ENCODE measurements at regions not wholly inside any gene's neighbourhood (a gene's known extent, or its start where the extent isn't known, plus 50 kb on each side); places are given as distances from the start of the nearest gene placed in this dataset.

DNA sequence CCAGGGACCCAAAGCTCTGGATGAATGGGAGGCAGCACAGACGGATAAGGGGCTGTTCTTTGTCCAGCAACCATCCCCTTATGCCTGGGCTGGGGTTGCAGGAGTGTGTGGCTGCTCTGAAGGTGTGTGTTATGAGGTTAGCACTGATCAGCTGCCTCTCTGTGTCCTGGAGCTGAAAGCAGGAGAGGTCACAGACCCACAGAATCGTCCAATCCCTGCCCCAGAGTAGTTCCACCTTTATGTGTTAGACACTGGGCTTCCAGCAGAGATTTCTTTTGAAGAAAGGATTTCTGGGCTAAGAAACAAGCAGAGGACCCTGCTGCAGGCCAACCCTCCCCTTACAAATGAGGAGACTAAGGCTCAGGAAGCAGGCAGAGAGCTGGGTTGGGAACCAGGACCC lies 62.4 kb downstream of the ARL6IP4 start:
- TF ChIP-seq, protein P1, sequence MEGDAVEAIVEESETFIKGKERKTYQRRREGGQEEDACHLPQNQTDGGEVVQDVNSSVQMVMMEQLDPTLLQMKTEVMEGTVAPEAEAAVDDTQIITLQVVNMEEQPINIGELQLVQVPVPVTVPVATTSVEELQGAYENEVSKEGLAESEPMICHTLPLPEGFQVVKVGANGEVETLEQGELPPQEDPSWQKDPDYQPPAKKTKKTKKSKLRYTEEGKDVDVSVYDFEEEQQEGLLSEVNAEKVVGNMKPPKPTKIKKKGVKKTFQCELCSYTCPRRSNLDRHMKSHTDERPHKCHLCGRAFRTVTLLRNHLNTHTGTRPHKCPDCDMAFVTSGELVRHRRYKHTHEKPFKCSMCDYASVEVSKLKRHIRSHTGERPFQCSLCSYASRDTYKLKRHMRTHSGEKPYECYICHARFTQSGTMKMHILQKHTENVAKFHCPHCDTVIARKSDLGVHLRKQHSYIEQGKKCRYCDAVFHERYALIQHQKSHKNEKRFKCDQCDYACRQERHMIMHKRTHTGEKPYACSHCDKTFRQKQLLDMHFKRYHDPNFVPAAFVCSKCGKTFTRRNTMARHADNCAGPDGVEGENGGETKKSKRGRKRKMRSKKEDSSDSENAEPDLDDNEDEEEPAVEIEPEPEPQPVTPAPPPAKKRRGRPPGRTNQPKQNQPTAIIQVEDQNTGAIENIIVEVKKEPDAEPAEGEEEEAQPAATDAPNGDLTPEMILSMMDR (IDR thresholded peaks at IDR 0.05), result no peak
- TF ChIP-seq POLR2A (IDR thresholded peaks at IDR 0.05) (no peak), EP300 (IDR thresholded peaks at IDR 0.05) (no peak)
